NCI-H2029 treated with DMSO at 0.1 percent for 48 hours (cell line): ENCODE measurements at regions not wholly inside any gene's neighbourhood (a gene's known extent, or its start where the extent isn't known, plus 50 kb on each side); places are given as distances from the start of the nearest gene placed in this dataset.
"Not testable (repeated sequence)": the region's sequence is repeated elsewhere in the genome, so short reads cannot be mapped to it uniquely, and the experiment has no call there.

ENCODE experiments used
- DNase-seq: peaks from one replicate; lab custom pipeline; 2025; lab: John Stamatoyannopoulos, UW

GRCh38 chr6:98325366-98325765 is 509.0 kb upstream of the POU3F2 start:
- DNase-seq, result no peak

- DNase-seq, result no peak
These were observed 501.1 kb upstream of the POU3F2 start for GRCh38 chr6:98333273-98333672.

- no peak for DNase-seq
These were observed 498.8 kb upstream of the POU3F2 start for GRCh38 chr6:98335594-98335993.

GRCh38 chr6:98339506-98339905 is 494.9 kb upstream of the POU3F2 start:
- DNase-seq, result no peak

GRCh38 chr6:98343004-98343403 is 491.4 kb upstream of the POU3F2 start:
- DNase-seq, result peak; percentile 49

- no peak for DNase-seq
These were observed 490.6 kb upstream of the POU3F2 start for GRCh38 chr6:98343797-98344196.

- no peak for DNase-seq
These were observed 482.0 kb upstream of the POU3F2 start for GRCh38 chr6:98352348-98352747.

- no peak for DNase-seq
These were observed 476.2 kb upstream of the POU3F2 start for GRCh38 chr6:98358173-98358572.

- DNase-seq, result no peak
These were observed 468.0 kb upstream of the POU3F2 start for GRCh38 chr6:98366371-98366770.

GRCh38 chr6:98380589-98380988 is 453.8 kb upstream of the POU3F2 start:
- DNase-seq, result no peak

- DNase-seq, result no peak
These were observed 452.1 kb upstream of the POU3F2 start for GRCh38 chr6:98382246-98382645.

- DNase-seq, result no peak
These were observed 450.0 kb upstream of the POU3F2 start for GRCh38 chr6:98384334-98384733.

- no peak for DNase-seq
These were observed 449.6 kb upstream of the POU3F2 start for GRCh38 chr6:98384801-98385200.

- DNase-seq, result no peak
These were observed 438.7 kb upstream of the POU3F2 start for GRCh38 chr6:98395610-98396166.

GRCh38 chr6:98416027-98416426 is 418.3 kb upstream of the POU3F2 start:
- DNase-seq, result peak; percentile 33

- not testable (repeated sequence) for DNase-seq
These were observed 417.7 kb upstream of the POU3F2 start for GRCh38 chr6:98416497-98417158.

- no peak for DNase-seq
These were observed 400.9 kb upstream of the POU3F2 start for GRCh38 chr6:98433325-98434056.

GRCh38 chr6:98443633-98444032 is 390.7 kb upstream of the POU3F2 start:
- no peak for DNase-seq

- no peak for DNase-seq
These were observed 381.7 kb upstream of the POU3F2 start for GRCh38 chr6:98452685-98453084.

- no peak for DNase-seq
These were observed 379.5 kb upstream of the POU3F2 start for GRCh38 chr6:98454809-98455322.

GRCh38 chr6:98458708-98459107 is 375.7 kb upstream of the POU3F2 start:
- no peak for DNase-seq

- peak; percentile 26 for DNase-seq
These were observed 371.1 kb upstream of the POU3F2 start for GRCh38 chr6:98463038-98464000.
